ENCODE measurements at regions not wholly inside any gene's neighbourhood (a gene's known extent, or its start where the extent isn't known, plus 50 kb on each side); places are given as distances from the start of the nearest gene placed in this dataset.
A peak's percentile ranks its signal among the peaks of the same experiment; 100 is the strongest.

DNA sequence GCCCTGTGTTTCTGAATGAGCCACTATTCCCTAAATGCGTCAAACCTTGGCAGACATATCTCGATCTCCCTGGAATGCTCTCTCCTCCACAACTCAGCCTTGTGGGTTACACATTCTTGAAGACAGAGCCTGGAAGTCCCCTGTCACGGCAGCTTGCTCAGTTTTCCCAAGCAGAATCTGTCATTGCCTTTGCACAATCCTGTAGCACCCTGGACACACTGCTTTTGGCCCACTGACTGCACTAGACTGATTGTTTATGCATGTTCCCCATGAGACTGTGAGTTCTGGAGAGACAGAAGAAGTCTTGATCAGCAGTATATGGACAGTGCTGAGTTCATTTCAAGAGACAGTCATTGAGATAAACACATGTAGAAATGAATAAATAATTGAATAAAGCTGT lies 406.7 kb downstream of the CD83 start:
- TF ChIP-seq POLR2A (IDR thresholded peaks at IDR 0.05) (no peak), POLR2AphosphoS5 (IDR thresholded peaks at IDR 0.05) (peak in 1 of 3 donors; percentile 41)
- TF ChIP-seq, protein P1, sequence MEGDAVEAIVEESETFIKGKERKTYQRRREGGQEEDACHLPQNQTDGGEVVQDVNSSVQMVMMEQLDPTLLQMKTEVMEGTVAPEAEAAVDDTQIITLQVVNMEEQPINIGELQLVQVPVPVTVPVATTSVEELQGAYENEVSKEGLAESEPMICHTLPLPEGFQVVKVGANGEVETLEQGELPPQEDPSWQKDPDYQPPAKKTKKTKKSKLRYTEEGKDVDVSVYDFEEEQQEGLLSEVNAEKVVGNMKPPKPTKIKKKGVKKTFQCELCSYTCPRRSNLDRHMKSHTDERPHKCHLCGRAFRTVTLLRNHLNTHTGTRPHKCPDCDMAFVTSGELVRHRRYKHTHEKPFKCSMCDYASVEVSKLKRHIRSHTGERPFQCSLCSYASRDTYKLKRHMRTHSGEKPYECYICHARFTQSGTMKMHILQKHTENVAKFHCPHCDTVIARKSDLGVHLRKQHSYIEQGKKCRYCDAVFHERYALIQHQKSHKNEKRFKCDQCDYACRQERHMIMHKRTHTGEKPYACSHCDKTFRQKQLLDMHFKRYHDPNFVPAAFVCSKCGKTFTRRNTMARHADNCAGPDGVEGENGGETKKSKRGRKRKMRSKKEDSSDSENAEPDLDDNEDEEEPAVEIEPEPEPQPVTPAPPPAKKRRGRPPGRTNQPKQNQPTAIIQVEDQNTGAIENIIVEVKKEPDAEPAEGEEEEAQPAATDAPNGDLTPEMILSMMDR (IDR thresholded peaks at IDR 0.05), result no peak
